Endothelial cell (in vitro differentiated cells): ENCODE measurements at regions not wholly inside any gene's neighbourhood (a gene's known extent, or its start where the extent isn't known, plus 50 kb on each side); places are given as distances from the start of the nearest gene placed in this dataset.

ENCODE experiments used
- DNase-seq: peaks from one replicate; pipeline ENCODE4 v3.0.0; 2021; ENCODE audit warnings: low spot score
- H3K27ac Mint-ChIP-seq: one replicate; pipeline ENCODE4 v1.8.0; 2021; ENCODE audit warnings: mixed read lengths, inconsistent platforms; ENCODE audit not compliant: unreplicated experiment
- H3K27me3 Mint-ChIP-seq: one replicate; pipeline ENCODE4 v1.8.0; 2021; ENCODE audit warnings: mild to moderate bottlenecking, moderate library complexity, mixed read lengths, inconsistent platforms; ENCODE audit not compliant: unreplicated experiment
- H3K36me3 Mint-ChIP-seq: one replicate; pipeline ENCODE4 v1.8.0; 2021; ENCODE audit warnings: mild to moderate bottlenecking, low read depth, mixed read lengths, inconsistent platforms; ENCODE audit not compliant: unreplicated experiment
- H3K4me1 Mint-ChIP-seq: one replicate; pipeline ENCODE4 v1.8.0; 2021; ENCODE audit warnings: mild to moderate bottlenecking, mixed read lengths, inconsistent platforms; ENCODE audit not compliant: unreplicated experiment
- H3K4me3 Mint-ChIP-seq: one replicate; pipeline ENCODE4 v1.8.0; 2021; ENCODE audit warnings: mild to moderate bottlenecking, mixed read lengths, inconsistent platforms; ENCODE audit not compliant: unreplicated experiment
- H3K9me3 Mint-ChIP-seq: one replicate; pipeline ENCODE4 v1.8.0; 2021; ENCODE audit warnings: mixed read lengths, inconsistent platforms; ENCODE audit not compliant: unreplicated experiment
- TF ChIP-seq, protein P1 (sequence below): fragments of 200-600 bp; sonication (generic); IDR thresholded peaks from one replicate; pipeline ENCODE4 v1.5.0; 2021; ENCODE audit warnings: antibody characterized with exemption; ENCODE audit not compliant: unreplicated experiment

DNA sequence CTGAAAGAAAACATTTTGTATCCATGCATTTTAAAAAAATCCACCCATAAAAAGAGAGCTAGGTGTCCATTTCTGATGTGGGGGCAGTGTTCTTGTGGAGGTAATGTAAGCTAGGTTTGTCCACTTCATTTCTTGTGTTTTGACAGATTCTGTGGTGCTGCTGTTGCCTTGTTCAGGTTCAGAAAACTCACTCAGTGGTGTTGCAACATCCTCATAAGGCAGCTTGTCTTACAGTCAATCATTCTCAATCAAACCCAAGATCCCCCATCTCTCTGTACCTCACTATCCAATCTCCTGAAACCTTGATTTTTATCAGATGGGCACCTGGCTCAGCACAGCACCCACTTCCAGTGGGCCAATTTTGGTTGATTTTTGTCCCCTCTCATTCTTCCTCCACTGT is 94.1 kb downstream of the TENT5C start:
- Mint-ChIP-seq H3K4me3 (no peak overlapping the region), H3K4me1 (no peaks in the 10 kb centered on the region), H3K9me3 (no peaks in the 10 kb centered on the region), H3K27ac (no peak overlapping the region), H3K36me3 (no peaks in the 10 kb centered on the region), H3K27me3 (peaks cover 2% of the 10 kb centered on the region)
- DNase-seq = no peak
- TF ChIP-seq, protein P1, sequence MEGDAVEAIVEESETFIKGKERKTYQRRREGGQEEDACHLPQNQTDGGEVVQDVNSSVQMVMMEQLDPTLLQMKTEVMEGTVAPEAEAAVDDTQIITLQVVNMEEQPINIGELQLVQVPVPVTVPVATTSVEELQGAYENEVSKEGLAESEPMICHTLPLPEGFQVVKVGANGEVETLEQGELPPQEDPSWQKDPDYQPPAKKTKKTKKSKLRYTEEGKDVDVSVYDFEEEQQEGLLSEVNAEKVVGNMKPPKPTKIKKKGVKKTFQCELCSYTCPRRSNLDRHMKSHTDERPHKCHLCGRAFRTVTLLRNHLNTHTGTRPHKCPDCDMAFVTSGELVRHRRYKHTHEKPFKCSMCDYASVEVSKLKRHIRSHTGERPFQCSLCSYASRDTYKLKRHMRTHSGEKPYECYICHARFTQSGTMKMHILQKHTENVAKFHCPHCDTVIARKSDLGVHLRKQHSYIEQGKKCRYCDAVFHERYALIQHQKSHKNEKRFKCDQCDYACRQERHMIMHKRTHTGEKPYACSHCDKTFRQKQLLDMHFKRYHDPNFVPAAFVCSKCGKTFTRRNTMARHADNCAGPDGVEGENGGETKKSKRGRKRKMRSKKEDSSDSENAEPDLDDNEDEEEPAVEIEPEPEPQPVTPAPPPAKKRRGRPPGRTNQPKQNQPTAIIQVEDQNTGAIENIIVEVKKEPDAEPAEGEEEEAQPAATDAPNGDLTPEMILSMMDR = no peak

DNA sequence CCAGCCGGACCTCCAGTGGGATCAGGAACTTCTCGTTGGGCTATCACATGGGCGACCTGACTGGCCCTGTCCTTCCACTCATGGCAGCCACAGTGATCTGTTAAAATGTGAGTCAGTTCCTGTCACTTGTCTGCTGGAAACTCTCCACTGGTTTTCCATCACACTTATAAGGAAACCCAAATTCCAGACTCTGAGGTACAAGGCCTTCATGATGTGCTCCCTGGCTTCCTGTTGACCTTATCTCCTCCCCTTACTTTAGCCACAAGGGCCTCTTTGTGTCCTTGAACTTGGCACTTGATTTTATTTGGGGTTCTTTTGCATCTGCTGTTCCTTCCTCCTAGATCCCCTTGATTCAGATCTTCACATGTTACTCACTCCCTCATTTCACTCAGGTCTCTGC is 96.8 kb downstream of the TENT5C start:
- TF ChIP-seq, protein P1 = no peak
- Mint-ChIP-seq H3K4me1 (no peaks in the 10 kb centered on the region), H3K9me3 (no peaks in the 10 kb centered on the region), H3K27me3 (peaks cover 2% of the 10 kb centered on the region), H3K36me3 (no peaks in the 10 kb centered on the region), H3K27ac (no peak overlapping the region), H3K4me3 (no peak overlapping the region)
- no peak for DNase-seq

DNA sequence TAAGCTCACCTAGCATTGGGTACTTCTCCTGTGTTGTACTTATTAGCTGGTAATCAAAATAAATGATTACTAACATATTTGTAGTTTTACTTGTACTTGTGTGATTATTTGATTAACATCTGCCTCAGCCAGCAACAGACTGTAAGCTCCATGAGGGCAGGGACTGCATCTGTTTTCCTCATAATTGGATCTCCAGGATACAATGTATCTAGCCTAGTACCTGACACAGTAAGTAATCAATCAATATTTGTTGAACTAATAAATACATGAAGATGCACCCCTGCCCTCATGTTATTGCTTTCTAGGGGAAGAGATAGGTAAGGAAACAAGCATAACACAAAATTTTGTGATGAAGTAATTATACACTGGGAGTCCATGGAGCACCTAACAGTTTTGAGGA is 101.5 kb downstream of the TENT5C start:
- Mint-ChIP-seq H3K9me3 (no peaks in the 10 kb centered on the region), H3K36me3 (no peaks in the 10 kb centered on the region), H3K4me3 (no peak overlapping the region), H3K4me1 (no peaks in the 10 kb centered on the region), H3K27ac (no peak overlapping the region), H3K27me3 (peaks cover 7% of the 10 kb centered on the region)
- TF ChIP-seq, protein P1 = no peak
- no peak for DNase-seq

DNA sequence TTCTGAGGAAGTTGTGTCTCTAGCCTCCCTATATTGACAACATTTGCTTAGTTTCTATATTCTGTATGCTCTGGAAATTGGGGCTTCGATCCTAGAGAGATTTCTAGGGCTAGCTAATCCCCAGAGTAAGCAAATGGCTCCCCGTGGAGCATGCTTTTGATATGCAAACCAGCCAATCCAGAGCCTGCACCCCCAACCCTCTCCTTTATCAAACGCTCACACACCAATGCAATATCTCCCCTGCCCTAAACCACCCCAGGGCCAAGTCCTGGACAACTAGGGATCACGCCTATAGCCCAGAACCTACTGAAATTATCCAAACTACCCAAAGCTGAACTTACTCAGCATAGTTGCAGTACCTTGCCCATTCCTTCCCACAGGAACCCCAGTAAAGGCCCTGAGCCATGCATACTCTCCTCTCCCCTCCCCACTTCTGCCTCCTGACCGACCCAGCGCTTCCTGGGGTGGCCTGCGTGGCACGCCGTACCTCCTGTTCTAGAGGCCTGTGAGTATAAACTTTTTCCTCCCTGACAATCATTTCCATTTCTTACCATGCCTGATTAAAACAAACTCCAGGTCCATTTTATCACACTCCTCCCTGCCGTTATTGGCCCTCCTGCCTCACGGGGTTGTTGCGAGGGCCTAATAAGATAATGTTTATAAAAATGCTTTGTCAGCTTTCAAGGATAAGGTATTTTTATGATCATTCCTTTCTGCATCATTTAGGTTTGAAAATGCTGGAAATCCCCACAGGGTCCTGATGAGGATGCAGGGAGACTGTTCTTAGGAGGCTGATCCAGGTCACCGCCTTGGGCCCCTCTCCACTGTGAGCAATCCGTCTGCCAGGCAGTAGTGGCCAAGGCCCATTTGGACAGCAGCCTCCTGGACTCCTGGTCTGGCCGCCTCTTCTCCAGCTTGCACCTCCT is 102.7 kb downstream of the TENT5C start:
- no peak for DNase-seq
- H3K4me3 Mint-ChIP-seq = no peak overlapping the region

More for the DNA sequence above, 102.7 kb downstream of the TENT5C start:
- TF ChIP-seq, protein P1 = no peak
- Mint-ChIP-seq H3K36me3 (no peaks in the 10 kb centered on the region), H3K27ac (no peak overlapping the region), H3K4me1 (no peaks in the 10 kb centered on the region), H3K27me3 (peaks cover 5% of the 10 kb centered on the region), H3K9me3 (no peaks in the 10 kb centered on the region)
